ENCODE measurements at regions not wholly inside any gene's neighbourhood (a gene's known extent, or its start where the extent isn't known, plus 50 kb on each side); places are given as distances from the start of the nearest gene placed in this dataset.
"Not testable (repeated sequence)": the region's sequence is repeated elsewhere in the genome, so short reads cannot be mapped to it uniquely, and the experiment has no call there.

GRCh38 chr10:28188526-28188925 is 114.3 kb downstream of the MPP7 start:
- no peak for DNase-seq (ENCODE audit: low read depth, low spot score)

GRCh38 chr10:28186887-28187578 is 115.8 kb downstream of the MPP7 start:
- no peak for DNase-seq (ENCODE audit: low read depth, low spot score)

GRCh38 chr10:28186461-28186860 is 116.4 kb downstream of the MPP7 start:
- DNase-seq (ENCODE audit: low read depth, low spot score) = no peak

GRCh38 chr10:28184810-28185209 is 118.1 kb downstream of the MPP7 start:
- no peak for DNase-seq (ENCODE audit: low read depth, low spot score)

- DNase-seq (ENCODE audit: low read depth, low spot score) = no peak
These were observed 121.3 kb downstream of the MPP7 start for GRCh38 chr10:28181478-28182096.

DNA sequence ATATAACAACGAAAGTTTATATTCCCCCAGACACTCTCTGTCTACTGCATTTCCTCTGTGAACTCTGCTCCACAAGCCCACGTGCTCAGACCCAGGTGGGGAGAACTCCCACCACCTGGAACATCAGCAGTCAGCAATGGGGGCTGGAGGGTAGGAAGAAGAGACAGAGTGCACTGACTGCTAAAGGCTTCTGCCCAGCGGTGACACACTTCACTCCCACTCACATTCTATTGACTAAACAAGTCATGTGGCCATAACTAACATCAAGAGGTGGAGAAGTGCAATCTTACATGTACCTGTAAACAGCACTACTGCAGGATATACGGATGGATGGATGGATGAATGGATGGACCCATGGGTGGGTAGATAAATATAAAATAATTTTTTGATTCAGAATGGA is 122.2 kb downstream of the MPP7 start:
- DNase-seq (ENCODE audit: low read depth, low spot score) = no peak

DNA sequence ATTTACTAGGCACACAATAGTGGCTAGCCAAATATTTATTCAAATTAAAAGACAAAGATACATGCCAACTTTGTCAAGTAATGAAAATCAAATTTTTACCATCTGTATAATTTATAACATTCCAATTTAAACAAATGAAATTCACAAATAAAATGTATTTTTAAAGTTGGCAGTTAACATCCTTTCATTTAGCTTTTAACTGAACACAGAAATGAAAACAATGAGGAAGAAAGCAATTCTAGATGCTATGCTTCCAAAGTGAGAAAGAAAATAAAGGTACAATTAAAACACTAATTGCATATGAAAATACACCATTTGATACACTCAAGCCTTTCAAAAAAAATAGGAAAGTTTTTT is 123.1 kb downstream of the MPP7 start:
- DNase-seq (ENCODE audit: low read depth, low spot score) = no peak

DNA sequence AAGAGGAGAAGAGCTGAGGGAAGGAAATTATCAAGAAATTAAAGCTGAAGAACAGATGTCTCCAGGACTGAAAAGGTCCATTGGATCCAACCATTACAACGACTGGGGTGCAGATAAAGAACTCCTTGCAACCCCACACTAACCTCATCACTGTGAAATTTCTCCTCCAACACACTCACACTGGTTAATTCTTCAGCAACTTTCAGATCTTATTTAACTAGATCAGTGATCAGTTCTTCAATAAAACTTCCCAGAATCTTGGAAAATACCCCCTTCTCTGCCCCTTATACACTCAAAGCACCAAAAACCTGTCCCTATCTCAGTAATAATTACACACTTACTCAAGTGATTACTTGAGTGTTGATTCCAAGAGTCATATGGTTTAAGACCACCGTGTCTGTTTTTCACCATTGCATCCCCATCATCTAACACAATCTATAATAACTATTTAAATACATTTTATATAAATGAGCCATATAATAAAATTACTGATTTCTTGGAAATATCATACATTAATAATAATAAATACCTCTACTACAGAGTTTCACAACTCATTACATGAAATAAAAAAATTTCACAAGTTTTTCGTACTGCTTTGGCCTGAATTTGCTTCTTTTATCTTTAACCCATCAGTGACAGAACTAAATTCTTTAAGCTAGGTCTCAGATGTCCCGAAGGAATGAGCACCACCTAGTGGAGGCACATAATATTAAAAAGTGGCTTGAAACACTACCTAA is 123.7 kb downstream of the MPP7 start:
- peak; percentile 26 for DNase-seq (ENCODE audit: low read depth, low spot score)

DNA sequence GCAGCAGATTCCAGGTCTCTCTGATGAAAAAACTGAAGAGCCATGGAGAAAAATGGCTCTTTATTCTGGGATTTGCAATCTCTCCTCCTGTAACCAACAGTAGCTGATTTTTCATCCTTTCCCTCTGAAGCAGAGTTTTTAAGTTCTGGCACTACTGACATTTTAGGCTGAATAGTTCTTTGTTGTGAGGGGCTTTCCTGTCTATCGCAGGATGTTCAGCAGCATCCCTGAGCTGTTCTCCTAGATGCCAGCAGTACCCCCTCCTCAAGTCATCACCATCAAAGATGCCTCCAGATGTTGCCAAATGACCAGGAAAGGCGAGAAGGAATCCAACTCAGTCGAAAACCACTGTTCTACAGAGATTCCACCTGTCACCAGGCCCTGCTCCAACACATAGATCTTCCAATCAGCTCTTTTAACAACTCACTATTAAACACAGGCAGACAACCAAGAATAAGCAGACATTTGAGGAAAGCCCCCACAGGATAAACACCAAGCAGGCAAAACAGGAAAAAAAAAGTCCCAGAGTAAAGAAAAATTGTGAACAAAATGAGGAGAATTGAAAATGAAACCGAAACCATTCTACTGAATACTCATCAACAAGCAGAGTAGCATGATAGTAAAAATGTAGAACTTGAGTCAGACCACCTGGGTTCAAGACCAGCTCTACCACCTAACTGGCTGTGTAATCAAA is 124.8 kb downstream of the MPP7 start:
- no peak for DNase-seq (ENCODE audit: low read depth, low spot score)

GRCh38 chr10:28176498-28176897 is 126.4 kb downstream of the MPP7 start:
- not testable (repeated sequence) for DNase-seq (ENCODE audit: low read depth, low spot score)

DNA sequence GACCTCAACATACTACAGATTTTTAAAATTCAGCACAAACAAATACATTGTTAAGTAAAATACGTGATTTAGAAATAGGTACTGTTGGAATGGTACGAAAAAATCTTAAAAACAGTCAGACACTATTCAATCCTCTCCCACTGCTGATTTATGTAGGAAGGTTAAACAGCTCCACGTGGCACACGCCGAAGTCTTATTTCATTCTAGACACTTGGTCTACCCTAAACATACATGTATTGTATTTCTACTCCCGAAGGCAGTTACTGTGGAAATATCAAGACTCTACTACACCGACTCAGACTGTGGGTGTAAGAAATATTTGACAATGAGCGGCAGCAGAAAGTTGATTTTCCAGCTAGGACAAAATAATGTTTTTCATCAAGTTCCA is 130.6 kb downstream of the MPP7 start:
- no peak for DNase-seq (ENCODE audit: low read depth, low spot score)

GRCh38 chr10:28171468-28172222 is 131.2 kb downstream of the MPP7 start:
- no peak for DNase-seq (ENCODE audit: low read depth, low spot score)

DNA sequence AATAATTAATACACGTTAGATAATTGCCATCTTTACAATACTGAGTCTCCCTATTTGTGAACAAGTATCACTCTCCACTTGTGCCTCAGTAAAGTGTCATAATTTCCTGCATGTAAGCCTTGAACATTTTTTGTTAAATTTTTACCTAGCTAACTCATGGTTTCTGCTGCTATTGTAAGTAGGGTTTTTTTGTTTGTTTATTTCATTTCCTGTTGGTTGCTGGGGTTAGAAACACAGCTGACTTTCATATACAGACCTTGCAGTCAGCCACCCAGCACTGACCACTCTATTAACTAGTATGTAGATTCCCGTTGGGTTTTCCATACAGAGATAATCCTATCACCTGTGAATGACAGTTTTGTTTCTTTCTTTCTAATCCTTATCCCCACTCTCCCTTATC is 133.3 kb downstream of the MPP7 start:
- DNase-seq (ENCODE audit: low read depth, low spot score) = no peak

DNA sequence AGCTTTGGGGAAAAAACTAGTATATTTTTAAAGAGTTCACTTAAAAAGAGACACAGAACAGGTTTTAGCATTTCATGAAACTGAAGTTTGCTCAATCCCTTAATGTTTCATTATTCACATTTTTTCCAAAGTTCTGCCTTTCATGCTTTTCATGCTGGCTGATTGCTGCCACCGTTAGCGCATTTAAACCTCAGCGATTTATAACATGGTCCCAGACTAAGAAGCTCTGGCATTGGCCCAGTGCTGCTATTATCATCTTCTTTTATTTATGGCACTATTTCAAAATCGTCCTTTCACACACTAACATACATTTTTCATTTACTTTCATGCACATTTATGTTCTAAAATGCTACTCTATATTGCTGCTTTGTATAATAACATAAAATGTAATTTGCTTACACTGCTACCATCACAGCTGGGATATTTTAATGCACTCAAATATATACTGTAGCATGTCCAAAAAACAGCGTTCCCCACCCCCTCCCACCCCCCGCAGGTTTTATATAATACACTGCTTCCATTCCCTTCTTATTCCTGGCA is 141.9 kb downstream of the MPP7 start:
- no peak for DNase-seq (ENCODE audit: low read depth, low spot score)

DNA sequence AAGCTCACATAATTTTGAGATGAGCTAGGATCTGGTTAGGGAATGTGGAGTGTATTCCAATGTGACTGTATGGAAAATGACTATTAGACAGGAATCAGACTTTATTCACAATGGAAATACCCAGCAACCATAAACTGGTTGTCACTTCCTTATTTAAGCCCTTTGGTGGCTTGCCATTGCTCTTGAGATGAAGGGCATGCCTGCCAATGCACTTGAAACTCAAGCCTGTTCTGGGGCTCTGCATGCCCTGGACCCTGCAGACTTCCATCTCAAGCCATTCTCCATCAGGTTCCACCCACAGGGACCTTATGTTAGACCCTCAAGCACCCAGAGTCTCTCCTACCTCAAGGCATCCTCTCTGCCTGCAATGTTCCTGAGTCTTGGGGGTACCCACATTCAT is 145.5 kb downstream of the MPP7 start:
- DNase-seq (ENCODE audit: low read depth, low spot score) = no peak

DNA sequence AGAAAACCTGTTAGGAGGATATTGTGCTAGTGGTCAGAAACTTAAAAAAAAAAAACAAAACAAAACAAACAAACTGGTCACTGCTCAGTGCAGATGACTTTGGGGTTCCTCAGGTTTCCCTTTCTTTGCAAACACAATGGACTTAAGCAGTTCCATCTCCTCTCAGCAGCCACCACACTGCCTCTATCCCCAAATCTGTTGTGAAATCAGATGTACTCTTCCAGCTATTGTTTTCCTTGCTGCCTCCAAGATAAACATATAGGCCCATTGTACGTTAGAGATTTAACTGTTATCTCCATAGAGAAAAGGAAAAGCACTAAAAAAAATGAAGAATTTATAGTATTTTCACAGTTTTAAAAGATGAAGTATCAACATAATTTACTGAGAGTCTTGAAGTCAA is 147.1 kb downstream of the MPP7 start:
- peak; percentile 30 for DNase-seq (ENCODE audit: low read depth, low spot score)

DNA sequence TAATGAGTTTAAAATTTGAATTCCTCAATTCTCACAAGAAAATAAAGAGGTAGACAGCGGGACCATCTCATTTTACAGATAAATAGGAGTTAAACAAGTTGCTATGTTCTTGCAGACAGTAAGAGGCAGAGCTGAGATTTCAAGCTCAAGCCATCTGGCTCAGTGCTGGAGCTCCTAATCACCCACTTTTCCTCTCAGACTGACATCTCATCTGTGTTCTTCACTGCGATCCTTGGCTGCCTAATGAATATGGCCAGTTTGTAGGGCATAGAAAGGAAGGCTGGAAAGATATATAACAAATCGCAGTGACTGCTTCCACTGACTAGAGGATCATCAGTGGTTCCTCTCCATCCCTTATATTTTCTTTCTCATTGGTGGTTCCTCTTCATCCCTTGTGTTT is 151.2 kb downstream of the MPP7 start:
- no peak for DNase-seq (ENCODE audit: low read depth, low spot score)

- no peak for DNase-seq (ENCODE audit: low read depth, low spot score)
These were observed 150.9 kb upstream of the ODAD2 start for GRCh38 chr10:28149746-28150145.

GRCh38 chr10:28147706-28148105 is 148.8 kb upstream of the ODAD2 start:
- no peak for DNase-seq (ENCODE audit: low read depth, low spot score)

- DNase-seq (ENCODE audit: low read depth, low spot score) = peak; percentile 69
These were observed 140.3 kb upstream of the ODAD2 start for GRCh38 chr10:28139138-28139537.
